HEK293T (cell line): ENCODE measurements at regions not wholly inside any gene's neighbourhood (a gene's known extent, or its start where the extent isn't known, plus 50 kb on each side); places are given as distances from the start of the nearest gene placed in this dataset.
"Not testable (repeated sequence)": the region's sequence is repeated elsewhere in the genome, so short reads cannot be mapped to it uniquely, and the experiment has no call there.

Source experiments
- ARNT ChIP-seq: fragments of 450-650 bp; IDR thresholded peaks from 2 replicates; pipeline ENCODE4 v1.6.1; 2017; ENCODE audit warnings: mild to moderate bottlenecking
- BHLHE40 ChIP-seq: fragments of 450-650 bp; IDR thresholded peaks from 2 replicates; pipeline ENCODE4 v1.6.1; 2016; ENCODE audit warnings: mild to moderate bottlenecking, moderate library complexity, borderline replicate concordance
- CTBP1 ChIP-seq: fragments of 450-650 bp; IDR thresholded peaks from 2 replicates; pipeline ENCODE4 v1.6.1; 2016; ENCODE audit warnings: borderline replicate concordance
- ELF4 ChIP-seq: fragments of 450-650 bp; IDR thresholded peaks from 2 replicates; pipeline ENCODE4 v1.6.1; 2017; ENCODE audit warnings: antibody characterized with exemption
- FOXA1 ChIP-seq: fragments of 450-650 bp; IDR thresholded peaks from 2 replicates; pipeline ENCODE4 v1.6.1; 2016; ENCODE audit warnings: mild to moderate bottlenecking
- FOXK2 ChIP-seq: fragments of 450-650 bp; IDR thresholded peaks from 2 replicates; pipeline ENCODE4 v1.6.1; 2016; ENCODE audit warnings: mild to moderate bottlenecking
- FOXM1 ChIP-seq: fragments of 450-650 bp; IDR thresholded peaks from 2 replicates; pipeline ENCODE4 v1.6.1; 2017; ENCODE audit warnings: mild to moderate bottlenecking, borderline replicate concordance
- HDGF ChIP-seq: fragments of 450-650 bp; IDR thresholded peaks from 2 replicates; pipeline ENCODE4 v1.6.1; 2017; ENCODE audit warnings: antibody characterized with exemption, borderline replicate concordance
- L3MBTL2 ChIP-seq: fragments of 450-650 bp; conservative IDR thresholded peaks from 2 replicates; pipeline ENCODE4 v1.6.1; 2016; ENCODE audit warnings: mild to moderate bottlenecking
- LEF1 ChIP-seq: fragments of 450-650 bp; IDR thresholded peaks from 2 replicates; pipeline ENCODE4 v1.6.1; 2017; ENCODE audit warnings: mild to moderate bottlenecking, borderline replicate concordance
- NFRKB ChIP-seq: fragments of 450-650 bp; IDR thresholded peaks from 2 replicates; pipeline ENCODE4 v1.6.1; 2016; ENCODE audit warnings: mild to moderate bottlenecking, moderate library complexity
- SP1 ChIP-seq: fragments of 450-650 bp; IDR thresholded peaks from 2 replicates; pipeline ENCODE4 v1.6.1; 2017
- SUZ12 ChIP-seq: fragments of 450-650 bp; IDR thresholded peaks from 2 replicates; pipeline ENCODE4 v1.6.1; 2016; ENCODE audit warnings: mild to moderate bottlenecking
- ZNF384 ChIP-seq: fragments of 450-650 bp; IDR thresholded peaks from 2 replicates; pipeline ENCODE4 v1.6.1; 2016

DNA sequence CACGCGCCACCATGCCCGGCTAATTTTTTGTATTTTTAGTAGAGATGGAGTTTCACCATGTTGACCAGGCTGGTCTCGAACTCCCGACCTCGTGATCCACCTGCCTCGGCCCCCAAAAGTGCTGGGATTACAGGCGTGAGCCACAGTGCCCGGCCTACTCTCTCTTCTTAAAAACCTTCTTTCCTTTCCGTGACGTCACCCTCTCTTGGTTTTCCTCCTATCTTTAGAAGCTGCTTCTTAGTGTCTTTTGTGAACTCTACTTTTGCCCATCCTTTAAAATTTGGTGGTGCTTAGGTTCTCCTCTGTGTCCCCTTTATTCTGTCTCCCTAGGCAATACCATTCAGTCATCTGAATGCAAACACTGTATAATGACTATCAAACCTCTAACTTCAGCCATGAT is 311.2 kb upstream of the KITLG start:
- not testable (repeated sequence) for TF ChIP-seq FOXA1, FOXK2, ELF4, ARNT, FOXM1, LEF1, HDGF, SP1, NFRKB, ZNF384, SUZ12, CTBP1, L3MBTL2, BHLHE40
